Breast epithelium (tissue), 4 donors: ENCODE measurements at regions not wholly inside any gene's neighbourhood (a gene's known extent, or its start where the extent isn't known, plus 50 kb on each side); places are given as distances from the start of the nearest gene placed in this dataset.

Source experiments
- DNase-seq, 2 donors: peaks; one replicate each; pipeline ENCODE4 v3.0.0-alpha.2; 2019; ENCODE audit warnings: low spot score in 2 of 2
- H3K27ac ChIP-seq, 2 donors: fragments of 200-600 bp; sonication (generic) in 1 of 2; one replicate each; pipeline ENCODE4 v1.5.1; 2016 to 2019; ENCODE audit warnings: mild to moderate bottlenecking in 1 of 2
- H3K27me3 ChIP-seq, 2 donors: fragments of 200-600 bp; sonication (generic) in 1 of 2; one replicate each; pipeline versions ENCODE4 v1.5.1 to v1.6.0; 2017 to 2019; ENCODE audit warnings: control low read depth in 1 of 2, mild to moderate bottlenecking in 1 of 2
- H3K36me3 ChIP-seq: fragments of 200-600 bp; one replicate; pipeline ENCODE4 v1.5.1; 2019
- H3K4me1 ChIP-seq, 2 donors: fragments of 200-600 bp; sonication (generic); one replicate each; pipeline ENCODE4 v1.5.1; 2016 to 2019; ENCODE audit warnings: control low read depth in 1 of 2
- H3K4me3 ChIP-seq, 3 donors: fragments of 200-600 bp; sonication (generic); 1 replicate in 2 of 3; 2 replicates in 1 of 3; pipeline ENCODE4 v1.5.1; 2016 to 2019; ENCODE audit warnings: mild to moderate bottlenecking in 3 of 3, moderate library complexity in 2 of 3
- H3K9me3 ChIP-seq, 2 donors: fragments of 200-600 bp; sonication (generic) in 1 of 2; one replicate each; pipeline ENCODE4 v1.5.1; 2016 to 2019; ENCODE audit warnings: control low read depth in 1 of 2
- CTCF ChIP-seq, 3 donors: fragments of 450-650 bp; IDR thresholded peaks; one replicate each; pipeline ENCODE4 v1.5.1; 2016 to 2017; ENCODE audit warnings: antibody characterized with exemption in 3 of 3, mild to moderate bottlenecking in 3 of 3, moderate library complexity in 3 of 3
- POLR2A ChIP-seq: fragments of 450-650 bp; IDR thresholded peaks from one replicate; pipeline ENCODE4 v1.6.1; 2016; ENCODE audit warnings: antibody characterized with exemption, mild to moderate bottlenecking, moderate library complexity
- POLR2AphosphoS5 ChIP-seq, 3 donors: sonication (generic); formaldehyde crosslinking; IDR thresholded peaks; one replicate each; pipeline ENCODE4 v1.6.1; 2017; ENCODE audit warnings: antibody characterized with exemption in 3 of 3
- intact Hi-C: fragments of 100-400 bp; cut with DNase I; formaldehyde crosslinking; loops from one replicate; pipeline ENCODE4 v1.15.1; 2023; ENCODE audit warnings: low total_unique reads

- Histone ChIP-seq H3K4me3 (no peak overlapping the region), H3K27ac (no peak overlapping the region), H3K9me3 (no peaks in the 10 kb centered on the region), H3K36me3 (no peaks in the 10 kb centered on the region), H3K4me1 (no peaks in the 10 kb centered on the region), H3K27me3 (no peaks in the 10 kb centered on the region)
- TF ChIP-seq POLR2A (no peak), CTCF (IDR thresholded peaks at IDR 0.05) (no peak), POLR2AphosphoS5 (IDR thresholded peaks at IDR 0.05) (no peak)
- DNase-seq, result no peak
- intact Hi-C loops, result no loop called here
These were observed 101.3 kb upstream of the ATP11B start for GRCh38 chr3:182692021-182692420.

GRCh38 chr3:182692695-182693094 is 100.6 kb upstream of the ATP11B start:
- H3K4me1 ChIP-seq, result no peaks in the 10 kb centered on the region
- no peak overlapping the region for H3K27ac ChIP-seq
- DNase-seq, result no peak
- intact Hi-C loops, result no loop called here
- H3K36me3 ChIP-seq, result no peaks in the 10 kb centered on the region
- H3K4me3 ChIP-seq, result no peak overlapping the region
- H3K9me3 ChIP-seq, result no peaks in the 10 kb centered on the region
- TF ChIP-seq POLR2A (no peak), POLR2AphosphoS5 (IDR thresholded peaks at IDR 0.05) (no peak), CTCF (IDR thresholded peaks at IDR 0.05) (no peak)
- H3K27me3 ChIP-seq, result no peaks in the 10 kb centered on the region

- TF ChIP-seq CTCF (IDR thresholded peaks at IDR 0.05) (no peak), POLR2AphosphoS5 (IDR thresholded peaks at IDR 0.05) (no peak), POLR2A (no peak)
- intact Hi-C loops, result no loop called here
These were observed 99.6 kb upstream of the ATP11B start for GRCh38 chr3:182693723-182694122.

GRCh38 chr3:182696916-182697315 is 96.4 kb upstream of the ATP11B start:
- intact Hi-C loops, result no loop called here
- no peaks in the 10 kb centered on the region for H3K4me1 ChIP-seq

More at GRCh38 chr3:182693723-182694122, 99.6 kb upstream of the ATP11B start:
- no peak overlapping the region for H3K4me3 ChIP-seq
- no peak for DNase-seq
- H3K27ac ChIP-seq, result no peak overlapping the region
- no peaks in the 10 kb centered on the region for H3K27me3 ChIP-seq
- no peaks in the 10 kb centered on the region for H3K36me3 ChIP-seq
- H3K9me3 ChIP-seq, result no peaks in the 10 kb centered on the region
- no peaks in the 10 kb centered on the region for H3K4me1 ChIP-seq

GRCh38 chr3:182697345-182697919 is 95.9 kb upstream of the ATP11B start:
- no peak overlapping the region for H3K27ac ChIP-seq
- no peak for DNase-seq
- H3K4me1 ChIP-seq, result no peaks in the 10 kb centered on the region
- H3K27me3 ChIP-seq, result no peaks in the 10 kb centered on the region
- intact Hi-C loops, result no loop called here
- H3K9me3 ChIP-seq, result no peaks in the 10 kb centered on the region
- no peaks in the 10 kb centered on the region for H3K36me3 ChIP-seq
- no peak for TF ChIP-seq POLR2AphosphoS5 (IDR thresholded peaks at IDR 0.05)
- no peak for TF ChIP-seq POLR2A
- no peak for TF ChIP-seq CTCF (IDR thresholded peaks at IDR 0.05)
- no peak overlapping the region for H3K4me3 ChIP-seq

More at GRCh38 chr3:182696916-182697315, 96.4 kb upstream of the ATP11B start:
- no peaks in the 10 kb centered on the region for H3K9me3 ChIP-seq
- H3K27ac ChIP-seq, result no peak overlapping the region
- H3K4me3 ChIP-seq, result no peak overlapping the region
- H3K36me3 ChIP-seq, result no peaks in the 10 kb centered on the region
- DNase-seq, result no peak
- H3K27me3 ChIP-seq, result no peaks in the 10 kb centered on the region
- TF ChIP-seq CTCF (IDR thresholded peaks at IDR 0.05), result no peak
- no peak for TF ChIP-seq POLR2AphosphoS5 (IDR thresholded peaks at IDR 0.05)
- no peak for TF ChIP-seq POLR2A
